GM12865 (cell line): ENCODE measurements at regions not wholly inside any gene's neighbourhood (a gene's known extent, or its start where the extent isn't known, plus 50 kb on each side); places are given as distances from the start of the nearest gene placed in this dataset.

ENCODE experiments used
- DNase-seq: peaks from one replicate; pipeline ENCODE4 v3.0.0; 2010; ENCODE audit warnings: low read depth
- H3K4me3 ChIP-seq: 2 replicates; pipeline ENCODE4 v1.5.1; 2011; ENCODE audit warnings: mild to moderate bottlenecking, low read depth, low read length, control low read depth
- CTCF ChIP-seq: IDR thresholded peaks from 2 replicates; pipeline ENCODE4 v1.5.1; 2011; ENCODE audit warnings: low read length, control low read depth, low read depth, inconsistent platforms; ENCODE audit not compliant: insufficient read depth; ENCODE audit errors: missing control alignments

- TF ChIP-seq CTCF, result no peak
- DNase-seq, result no peak
- no peak overlapping the region for H3K4me3 ChIP-seq
These were observed 313.9 kb upstream of the SALL1 start for GRCh38 chr16:51464996-51465395.

GRCh38 chr16:51461255-51461654 is 310.2 kb upstream of the SALL1 start:
- no peak overlapping the region for H3K4me3 ChIP-seq
- no peak for TF ChIP-seq CTCF
- DNase-seq, result no peak

- DNase-seq, result no peak
- H3K4me3 ChIP-seq, result no peak overlapping the region
- TF ChIP-seq CTCF, result no peak
These were observed 307.5 kb upstream of the SALL1 start for GRCh38 chr16:51458356-51459140.

- no peak for DNase-seq
- TF ChIP-seq CTCF, result no peak
- H3K4me3 ChIP-seq, result no peak overlapping the region
These were observed 306.7 kb upstream of the SALL1 start for GRCh38 chr16:51457775-51458174.

GRCh38 chr16:51455398-51455797 is 304.3 kb upstream of the SALL1 start:
- H3K4me3 ChIP-seq, result no peak overlapping the region
- TF ChIP-seq CTCF, result no peak
- no peak for DNase-seq

- TF ChIP-seq CTCF, result no peak
These were observed 302.2 kb upstream of the SALL1 start for GRCh38 chr16:51453251-51453650.

GRCh38 chr16:51450909-51451308 is 299.8 kb upstream of the SALL1 start:
- H3K4me3 ChIP-seq, result no peak overlapping the region
- no peak for TF ChIP-seq CTCF
- no peak for DNase-seq

More at GRCh38 chr16:51453251-51453650, 302.2 kb upstream of the SALL1 start:
- no peak for DNase-seq
- H3K4me3 ChIP-seq, result no peak overlapping the region
